HL-60 (cell line): ENCODE measurements at regions not wholly inside any gene's neighbourhood (a gene's known extent, or its start where the extent isn't known, plus 50 kb on each side); places are given as distances from the start of the nearest gene placed in this dataset.

Source experiments
- DNase-seq, 2 experiments: peaks; one replicate each; pipeline ENCODE4 v3.0.0-alpha.2; 2010 to 2020; ENCODE audit warnings: low read depth in 1 of 2, low spot score in 1 of 2
- H3K27ac ChIP-seq: fragments of 250-450 bp; sonication (Bioruptor Pico); replicated peaks from 2 replicates; pipeline ENCODE4 v1.5.1; 2020; ENCODE audit warnings: mild to moderate bottlenecking, moderate library complexity
- H3K27me3 ChIP-seq: fragments of 250-450 bp; sonication (Bioruptor Pico); 2 replicates; pipeline ENCODE4 v1.5.1; 2021; ENCODE audit warnings: mild to moderate bottlenecking, moderate library complexity; ENCODE audit not compliant: insufficient read depth, poor library complexity, severe bottlenecking
- H3K4me3 ChIP-seq: replicated peaks from 2 replicates; pipeline ENCODE4 v1.5.1; 2011; ENCODE audit warnings: mild to moderate bottlenecking, control low read depth, low read length; ENCODE audit not compliant: insufficient read depth
- GABPA ChIP-seq: IDR thresholded peaks from 2 replicates; pipeline ENCODE4 v1.6.1; 2012; ENCODE audit warnings: low read depth
- POLR2AphosphoS5 ChIP-seq: IDR thresholded peaks from 2 replicates; pipeline ENCODE4 v1.6.1; 2012; ENCODE audit warnings: low read depth
- SPI1 ChIP-seq: IDR thresholded peaks from 2 replicates; pipeline ENCODE4 v1.6.1; 2012; ENCODE audit warnings: low read depth, mild to moderate bottlenecking, borderline replicate concordance
- TF ChIP-seq, protein P1 (sequence below): IDR thresholded peaks from one replicate; pipeline ENCODE4 v1.5.1; 2011; ENCODE audit warnings: low read length, control low read depth, inconsistent platforms; ENCODE audit not compliant: insufficient read depth
- TF ChIP-seq, protein P2 (sequence below): IDR thresholded peaks from 2 replicates; pipeline ENCODE4 v1.6.1; 2012; ENCODE audit warnings: low read depth; ENCODE audit not compliant: insufficient replicate concordance

DNA sequence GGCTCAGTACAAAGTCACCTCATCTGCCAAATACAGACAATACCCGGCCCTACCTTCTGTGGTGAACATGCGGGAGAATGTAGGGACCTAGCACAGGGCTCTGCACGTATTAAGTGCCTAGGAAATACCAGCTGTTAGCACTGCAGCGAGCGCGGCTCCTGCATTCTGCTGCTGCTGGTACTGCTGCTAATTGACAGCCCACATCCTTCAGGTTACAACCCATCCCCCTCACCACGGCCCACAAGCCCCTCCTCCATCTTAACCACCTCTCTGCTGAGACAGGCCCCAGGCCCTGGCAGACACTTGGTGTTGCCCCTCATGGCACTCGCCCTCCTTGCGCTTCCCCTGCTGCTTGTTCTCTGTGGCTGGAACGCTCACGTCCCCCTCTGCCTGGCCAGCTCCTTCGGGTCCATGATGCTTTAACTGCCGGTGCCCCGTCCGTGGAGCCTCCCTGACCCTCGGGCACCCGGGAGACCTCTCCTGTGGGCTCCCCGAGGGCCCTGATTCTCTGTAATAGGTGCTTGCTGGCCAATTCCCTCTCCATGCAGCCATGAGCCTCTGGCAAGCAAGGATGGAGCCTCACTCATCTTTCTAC is 53.3 kb upstream of the LOXL4 start:
- Histone ChIP-seq H3K27ac (no peak overlapping the region), H3K27me3 (no peaks in the 10 kb centered on the region), H3K4me3 (no peak overlapping the region)
- TF ChIP-seq GABPA (no peak), POLR2AphosphoS5 (no peak), SPI1 (no peak)
- TF ChIP-seq, protein P1, sequence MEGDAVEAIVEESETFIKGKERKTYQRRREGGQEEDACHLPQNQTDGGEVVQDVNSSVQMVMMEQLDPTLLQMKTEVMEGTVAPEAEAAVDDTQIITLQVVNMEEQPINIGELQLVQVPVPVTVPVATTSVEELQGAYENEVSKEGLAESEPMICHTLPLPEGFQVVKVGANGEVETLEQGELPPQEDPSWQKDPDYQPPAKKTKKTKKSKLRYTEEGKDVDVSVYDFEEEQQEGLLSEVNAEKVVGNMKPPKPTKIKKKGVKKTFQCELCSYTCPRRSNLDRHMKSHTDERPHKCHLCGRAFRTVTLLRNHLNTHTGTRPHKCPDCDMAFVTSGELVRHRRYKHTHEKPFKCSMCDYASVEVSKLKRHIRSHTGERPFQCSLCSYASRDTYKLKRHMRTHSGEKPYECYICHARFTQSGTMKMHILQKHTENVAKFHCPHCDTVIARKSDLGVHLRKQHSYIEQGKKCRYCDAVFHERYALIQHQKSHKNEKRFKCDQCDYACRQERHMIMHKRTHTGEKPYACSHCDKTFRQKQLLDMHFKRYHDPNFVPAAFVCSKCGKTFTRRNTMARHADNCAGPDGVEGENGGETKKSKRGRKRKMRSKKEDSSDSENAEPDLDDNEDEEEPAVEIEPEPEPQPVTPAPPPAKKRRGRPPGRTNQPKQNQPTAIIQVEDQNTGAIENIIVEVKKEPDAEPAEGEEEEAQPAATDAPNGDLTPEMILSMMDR: no peak
- TF ChIP-seq, protein P2, sequence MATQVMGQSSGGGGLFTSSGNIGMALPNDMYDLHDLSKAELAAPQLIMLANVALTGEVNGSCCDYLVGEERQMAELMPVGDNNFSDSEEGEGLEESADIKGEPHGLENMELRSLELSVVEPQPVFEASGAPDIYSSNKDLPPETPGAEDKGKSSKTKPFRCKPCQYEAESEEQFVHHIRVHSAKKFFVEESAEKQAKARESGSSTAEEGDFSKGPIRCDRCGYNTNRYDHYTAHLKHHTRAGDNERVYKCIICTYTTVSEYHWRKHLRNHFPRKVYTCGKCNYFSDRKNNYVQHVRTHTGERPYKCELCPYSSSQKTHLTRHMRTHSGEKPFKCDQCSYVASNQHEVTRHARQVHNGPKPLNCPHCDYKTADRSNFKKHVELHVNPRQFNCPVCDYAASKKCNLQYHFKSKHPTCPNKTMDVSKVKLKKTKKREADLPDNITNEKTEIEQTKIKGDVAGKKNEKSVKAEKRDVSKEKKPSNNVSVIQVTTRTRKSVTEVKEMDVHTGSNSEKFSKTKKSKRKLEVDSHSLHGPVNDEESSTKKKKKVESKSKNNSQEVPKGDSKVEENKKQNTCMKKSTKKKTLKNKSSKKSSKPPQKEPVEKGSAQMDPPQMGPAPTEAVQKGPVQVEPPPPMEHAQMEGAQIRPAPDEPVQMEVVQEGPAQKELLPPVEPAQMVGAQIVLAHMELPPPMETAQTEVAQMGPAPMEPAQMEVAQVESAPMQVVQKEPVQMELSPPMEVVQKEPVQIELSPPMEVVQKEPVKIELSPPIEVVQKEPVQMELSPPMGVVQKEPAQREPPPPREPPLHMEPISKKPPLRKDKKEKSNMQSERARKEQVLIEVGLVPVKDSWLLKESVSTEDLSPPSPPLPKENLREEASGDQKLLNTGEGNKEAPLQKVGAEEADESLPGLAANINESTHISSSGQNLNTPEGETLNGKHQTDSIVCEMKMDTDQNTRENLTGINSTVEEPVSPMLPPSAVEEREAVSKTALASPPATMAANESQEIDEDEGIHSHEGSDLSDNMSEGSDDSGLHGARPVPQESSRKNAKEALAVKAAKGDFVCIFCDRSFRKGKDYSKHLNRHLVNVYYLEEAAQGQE: no peak
- no peak for DNase-seq

DNA sequence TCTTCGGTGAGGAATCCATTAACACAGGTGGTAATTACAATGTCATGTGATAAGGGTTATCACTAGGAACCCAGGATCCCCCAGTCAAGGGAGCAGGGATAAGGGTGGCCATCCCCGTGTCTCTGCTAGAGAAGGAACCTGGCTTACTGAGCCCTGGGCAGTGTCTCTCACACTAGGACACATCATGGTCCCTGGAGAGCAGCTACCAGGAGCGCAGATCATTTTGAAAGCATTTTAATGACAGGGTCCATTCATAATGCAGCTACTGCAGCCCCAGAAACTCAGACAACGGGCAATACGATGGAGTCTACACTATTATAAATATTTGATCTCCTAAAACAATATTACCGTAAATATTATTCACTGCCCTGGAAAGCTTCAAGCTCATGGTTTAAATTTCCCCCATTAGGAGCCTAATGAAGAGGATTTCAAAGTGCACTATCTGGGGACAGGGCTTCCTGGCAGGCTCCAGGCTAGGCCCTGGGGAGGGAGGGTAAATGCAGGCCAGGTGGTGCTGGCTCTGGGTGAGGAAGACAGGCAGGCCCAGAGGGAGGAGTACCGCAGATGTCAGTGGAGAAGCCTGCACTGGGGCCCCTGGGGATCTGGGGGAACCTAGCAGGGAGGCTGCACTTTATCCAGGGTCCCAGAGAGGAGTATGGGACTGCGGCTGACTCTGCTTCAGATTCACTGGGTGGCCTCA is 52.6 kb upstream of the LOXL4 start:
- TF ChIP-seq, protein P1: no peak
- TF ChIP-seq, protein P2: no peak
- TF ChIP-seq GABPA (no peak), POLR2AphosphoS5 (no peak), SPI1 (no peak)
- Histone ChIP-seq H3K4me3 (no peak overlapping the region), H3K27ac (no peak overlapping the region), H3K27me3 (no peaks in the 10 kb centered on the region)
- DNase-seq: no peak

DNA sequence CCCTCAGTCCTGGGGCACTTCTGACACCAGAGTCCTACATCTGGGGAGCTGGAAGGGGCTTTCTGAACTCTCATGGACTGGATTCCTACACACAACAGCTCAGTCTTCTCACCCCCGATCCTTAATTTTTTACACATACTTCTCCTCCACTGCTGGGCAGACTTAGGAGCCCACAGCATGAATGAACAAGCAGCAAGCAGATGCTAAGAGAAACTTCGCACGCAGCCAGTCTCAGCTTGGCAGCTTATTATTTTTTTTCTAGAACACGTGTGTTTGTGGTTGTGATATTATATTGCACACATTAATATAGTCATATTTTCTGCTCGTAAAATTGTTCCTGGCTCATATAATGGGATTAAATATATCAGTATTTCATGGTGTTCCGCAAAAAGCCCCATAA is 50.9 kb upstream of the LOXL4 start:
- H3K4me3 ChIP-seq: no peak overlapping the region
- TF ChIP-seq, protein P1: no peak
- no peak for TF ChIP-seq POLR2AphosphoS5
- TF ChIP-seq, protein P2: no peak
- H3K27me3 ChIP-seq: no peaks in the 10 kb centered on the region
- no peak for DNase-seq
- H3K27ac ChIP-seq: no peak overlapping the region
